K562 (cell line): ENCODE measurements at regions not wholly inside any gene's neighbourhood (a gene's known extent, or its start where the extent isn't known, plus 50 kb on each side); places are given as distances from the start of the nearest gene placed in this dataset.

Experiments used
- ATF2 ChIP-seq: sonication (generic); formaldehyde crosslinking; IDR thresholded peaks from 2 replicates; pipeline ENCODE4 v1.8.1; 2022; ENCODE audit warnings: missing genetic modification reagents
- CTCF ChIP-seq, 3 experiments: IDR thresholded peaks in 2 of 3; conservative IDR thresholded peaks in 1 of 3; 2 replicates each; pipeline ENCODE4 v1.5.1; 2011 to 2012; ENCODE audit warnings: low read length in 3 of 3, mild to moderate bottlenecking in 3 of 3, control low read depth in 2 of 3, improper control_type of control experiment in 1 of 3, inconsistent platforms in 1 of 3, low read depth in 1 of 3, mixed read lengths in 1 of 3, moderate library complexity in 1 of 3; ENCODE audit not compliant: insufficient read depth in 2 of 3
- EZH2 ChIP-seq: IDR thresholded peaks from 2 replicates; pipeline ENCODE4 v1.6.1; 2012; ENCODE audit warnings: low read depth, mild to moderate bottlenecking, inconsistent platforms, low read length, borderline replicate concordance
- KLF1 ChIP-seq: fragments of 450-650 bp; IDR thresholded peaks from 2 replicates; pipeline ENCODE4 v1.6.1; 2016; ENCODE audit warnings: missing genetic modification characterization, missing compliant biosample characterization
- POLR2A ChIP-seq: fragments of 450-650 bp; conservative IDR thresholded peaks from 2 replicates; pipeline ENCODE4 v1.6.1; 2016
- ZBTB43 ChIP-seq: sonication (generic); formaldehyde crosslinking; IDR thresholded peaks from 2 replicates; pipeline ENCODE4 v1.8.0; 2023; ENCODE audit warnings: mild to moderate bottlenecking, missing genetic modification reagents
- ZNF3 ChIP-seq: fragments of 250-450 bp; sonication (Bioruptor Pico); IDR thresholded peaks from 2 replicates; pipeline ENCODE4 v1.5.0; 2021; ENCODE audit warnings: mild to moderate bottlenecking, moderate library complexity
- ZNF449 ChIP-seq: fragments of 250-450 bp; sonication (Bioruptor Pico); IDR thresholded peaks from 2 replicates; pipeline ENCODE4 v1.8.0; 2022; ENCODE audit warnings: moderate library complexity, mild to moderate bottlenecking, inconsistent platforms
- ZNF512 ChIP-seq: IDR thresholded peaks from 2 replicates; pipeline ENCODE4 v1.6.1; 2016; ENCODE audit warnings: missing genetic modification characterization, missing compliant biosample characterization
- ZNF778 ChIP-seq: fragments of 450-650 bp; formaldehyde crosslinking; IDR thresholded peaks from 2 replicates; pipeline ENCODE4 v1.4.0; 2020; ENCODE audit warnings: mild to moderate bottlenecking, moderate library complexity

GRCh38 chr7:41116337-41116736, 586.6 kb downstream of the INHBA start:
- no peak for TF ChIP-seq POLR2A
- no peak for TF ChIP-seq KLF1 (tag)
- TF ChIP-seq ZNF778 (CRISPR knock-in tag) = no peak
- no peak for TF ChIP-seq ZNF449 (CRISPR knock-in tag)
- no peak for TF ChIP-seq EZH2
- TF ChIP-seq ZNF3 (CRISPR knock-in tag) = no peak
- no peak for TF ChIP-seq CTCF (IDR thresholded peaks at IDR 0.05 in 2 of 3, conservative IDR thresholded peaks at IDR 0.05 in 1 of 3; ENCODE audit: insufficient read depth in 2 of 3, low read depth in 1 of 3, low read length in 3 of 3)
- no peak for TF ChIP-seq ZBTB43 (CRISPR knock-in tag)
- no peak for TF ChIP-seq ZNF512 (tag)
- no peak for TF ChIP-seq ATF2 (CRISPR knock-in tag)
